ENCODE measurements at regions not wholly inside any gene's neighbourhood (a gene's known extent, or its start where the extent isn't known, plus 50 kb on each side); places are given as distances from the start of the nearest gene placed in this dataset.

DNA sequence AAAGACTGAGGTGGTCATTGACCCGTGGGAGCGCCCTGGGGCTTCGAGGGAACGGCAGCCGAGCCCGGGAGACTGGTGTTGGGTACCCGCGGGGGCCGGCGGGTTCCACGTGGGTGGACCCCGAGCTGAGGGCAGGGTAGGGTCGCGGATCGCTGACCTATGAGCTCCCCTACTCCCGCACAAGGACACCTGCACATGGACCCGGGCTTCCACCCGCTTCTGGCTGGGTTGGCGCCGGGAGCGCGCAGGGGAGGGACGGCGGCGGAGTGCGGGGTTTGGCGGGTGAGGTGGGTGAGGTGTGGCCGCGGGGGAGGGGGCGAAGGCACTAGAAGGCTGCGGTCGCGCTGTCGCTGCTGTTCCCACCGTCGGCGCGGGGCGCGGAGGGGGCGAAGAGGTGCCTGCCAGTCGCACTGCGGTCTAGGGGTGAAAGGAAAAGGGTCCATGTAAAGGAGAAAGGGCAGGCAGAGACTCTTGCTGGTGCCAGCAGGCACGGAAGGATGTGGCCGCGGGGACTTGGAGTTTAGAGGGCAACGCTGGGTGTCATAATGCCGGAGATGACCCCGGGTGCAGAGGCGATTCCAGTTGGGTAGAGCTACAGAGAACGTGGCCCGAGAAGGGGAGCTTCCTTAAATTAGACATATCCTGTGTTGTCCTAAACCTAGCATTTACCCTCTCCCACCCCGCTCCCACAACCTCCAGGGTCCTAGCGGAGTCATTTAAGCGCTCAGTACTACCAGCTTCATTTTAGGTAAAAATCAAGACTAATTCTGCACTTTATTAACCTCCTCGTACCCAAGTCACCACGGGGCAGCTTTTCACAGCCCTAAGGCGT is 245.9 kb upstream of the TOPAZ1 start:
- DNase-seq: no peak

DNA sequence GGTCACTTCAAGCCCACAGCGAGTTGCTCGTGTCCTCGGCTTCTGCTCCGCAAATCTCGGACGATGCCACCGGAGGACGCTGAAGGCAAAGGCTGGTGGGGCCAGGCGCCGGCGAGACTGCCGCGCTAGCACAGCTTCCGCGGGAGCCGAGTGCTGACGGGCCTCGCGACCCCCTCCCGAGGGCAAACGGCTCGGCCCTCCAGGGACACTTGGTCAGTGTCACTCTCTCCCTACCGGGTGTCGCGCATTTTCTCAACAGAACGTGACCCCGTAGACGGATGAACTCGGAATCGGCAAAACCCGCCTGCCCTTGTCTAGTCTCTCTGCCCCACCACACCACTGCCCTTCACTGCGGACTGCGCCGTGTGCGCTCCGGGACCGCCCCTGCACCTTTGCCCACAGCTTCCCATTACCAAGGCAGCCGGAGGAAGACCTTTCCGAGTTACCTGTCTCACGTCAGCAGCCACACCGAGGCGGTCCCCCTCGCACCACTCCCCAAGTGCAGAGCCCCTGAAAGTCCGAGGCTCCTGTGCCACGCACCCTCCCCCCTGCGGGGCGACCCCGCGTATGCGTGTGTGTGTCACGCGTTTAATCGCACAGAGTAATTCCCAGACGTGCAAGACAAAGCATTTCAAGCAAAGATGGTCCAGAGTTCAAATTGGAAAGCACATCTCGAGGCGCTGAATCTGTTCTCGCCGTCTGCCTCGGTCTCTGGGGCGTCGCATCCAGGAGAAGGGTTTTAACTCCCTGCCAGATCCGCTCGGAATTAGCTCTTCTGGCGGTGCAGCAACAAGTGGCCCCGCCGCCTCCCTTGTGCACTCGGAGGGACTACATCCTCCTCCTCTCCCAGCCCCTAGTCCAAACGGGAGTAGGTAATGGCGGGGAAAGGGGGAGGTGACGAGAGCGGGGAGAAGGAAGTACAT is 245.0 kb upstream of the TOPAZ1 start:
- no peak for DNase-seq

DNA sequence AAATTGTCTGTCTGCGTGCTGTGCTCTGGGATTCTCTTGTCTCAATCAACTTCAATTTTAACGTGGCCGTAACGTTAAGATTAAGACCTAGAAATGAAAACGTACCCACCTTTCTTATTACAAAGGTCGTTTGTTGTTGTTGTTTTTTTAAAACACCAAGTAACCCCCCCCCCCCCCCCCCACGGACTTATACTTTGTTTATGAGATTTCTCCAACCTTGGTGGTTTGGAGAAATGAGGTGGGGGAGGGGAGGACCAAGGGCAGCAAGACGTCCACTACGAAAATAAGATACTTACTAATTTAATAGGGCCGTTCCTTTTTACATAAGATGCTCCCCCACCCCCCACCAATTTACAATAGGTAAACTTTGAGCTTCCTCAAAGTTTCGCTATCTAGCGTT is 244.4 kb upstream of the TOPAZ1 start:
- no peak for DNase-seq

DNA sequence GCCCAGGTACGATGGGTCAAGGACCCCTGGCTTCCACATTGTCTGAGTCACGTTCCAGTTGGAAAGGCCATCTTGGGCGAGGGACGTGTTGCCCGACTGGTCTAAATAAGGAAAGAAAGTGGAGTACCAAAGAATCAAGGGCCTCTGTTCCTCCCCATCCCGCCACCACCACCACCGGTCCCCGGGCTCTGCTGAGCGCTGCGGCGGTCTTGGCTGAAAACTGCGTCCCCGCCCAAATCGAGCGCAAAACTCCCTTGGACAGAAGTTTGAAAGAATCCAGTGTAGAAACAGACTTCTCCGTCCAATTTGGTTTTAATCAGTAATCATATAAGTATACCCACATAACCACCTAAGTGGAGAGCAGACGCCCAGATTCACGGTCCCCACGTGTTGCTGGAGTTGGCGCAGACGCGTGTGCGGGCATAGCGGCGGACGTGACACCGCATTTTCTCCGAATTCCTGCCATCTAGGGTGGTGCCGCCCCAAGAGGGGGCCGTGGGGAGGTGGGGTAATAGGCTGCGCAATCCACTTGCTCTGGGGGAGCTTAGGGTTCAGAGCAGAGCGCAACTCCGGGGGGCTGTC is 243.8 kb upstream of the TOPAZ1 start:
- no peak for DNase-seq

- no peak for DNase-seq
These were observed 243.3 kb upstream of the TOPAZ1 start for GRCh38 chr3:43998370-43998835.

DNA sequence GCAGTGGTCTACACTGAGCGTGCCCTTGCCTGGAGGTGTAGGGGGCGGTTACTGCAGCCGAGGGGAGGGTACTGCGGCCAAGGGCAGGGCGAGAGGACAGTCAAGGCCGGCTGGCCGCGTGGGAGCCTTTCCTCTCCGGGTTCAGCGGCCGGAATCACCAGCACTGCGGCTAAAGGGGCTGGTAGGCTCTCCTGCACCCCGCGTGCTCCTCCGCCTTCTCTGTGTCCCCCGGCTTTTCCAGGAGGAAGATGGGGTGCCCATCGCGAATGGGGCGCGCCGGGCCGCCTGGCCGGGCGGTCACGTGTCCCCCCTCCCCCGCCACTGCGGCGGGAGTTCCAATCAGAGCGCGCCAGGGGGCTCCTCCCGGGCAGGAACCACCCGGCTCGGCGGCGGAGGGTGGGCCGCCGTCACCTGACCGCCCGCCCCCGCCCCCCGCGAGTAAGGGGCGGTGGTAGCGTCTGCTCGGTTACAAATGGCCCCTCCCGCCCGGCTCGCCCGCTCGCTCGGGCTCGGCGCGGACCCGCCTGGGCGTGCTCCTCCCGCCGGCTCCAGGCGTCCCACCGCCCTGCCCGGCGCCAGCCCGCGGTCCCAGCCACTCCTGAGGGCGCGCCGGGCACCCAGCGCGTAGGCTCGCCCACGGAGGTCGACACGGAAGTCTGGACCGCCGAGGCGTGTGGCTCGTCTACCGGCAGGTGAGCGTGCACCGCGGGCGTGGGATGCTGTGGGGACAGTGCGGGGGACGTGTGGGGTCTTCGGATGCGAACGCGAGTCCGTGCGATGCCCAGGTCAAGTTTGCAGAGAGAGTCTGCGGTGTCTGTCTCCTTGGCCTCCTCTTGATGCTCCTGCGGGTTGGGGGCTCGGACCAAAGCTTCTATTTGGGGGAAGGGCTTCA is 242.6 kb upstream of the TOPAZ1 start:
- DNase-seq: peak; percentile 64

GRCh38 chr3:43999728-44000319 is 241.9 kb upstream of the TOPAZ1 start:
- DNase-seq: no peak

DNA sequence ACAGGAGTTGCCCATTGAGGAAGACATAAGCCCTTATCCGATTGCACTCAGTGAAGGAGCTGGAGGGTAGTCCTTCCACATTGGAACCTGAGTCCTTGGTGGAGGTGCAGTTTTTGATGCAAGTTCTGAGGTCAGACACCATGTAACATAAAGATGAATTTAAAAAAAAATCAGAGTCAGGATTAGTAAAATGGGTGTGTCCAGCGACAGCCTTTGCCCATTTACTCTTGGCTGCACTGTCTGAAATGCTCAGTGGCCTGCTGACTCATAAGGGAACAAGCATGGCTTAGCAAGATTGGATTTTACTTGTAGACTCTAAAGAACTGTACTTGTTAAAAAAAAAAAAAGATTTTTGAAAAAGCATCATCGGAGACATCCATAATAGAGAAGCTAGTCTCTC is 241.1 kb upstream of the TOPAZ1 start:
- no peak for DNase-seq

GRCh38 chr3:44001072-44001471 is 240.6 kb upstream of the TOPAZ1 start:
- no peak for DNase-seq

- no peak for DNase-seq
These were observed 237.9 kb upstream of the TOPAZ1 start for GRCh38 chr3:44003801-44004200.

DNA sequence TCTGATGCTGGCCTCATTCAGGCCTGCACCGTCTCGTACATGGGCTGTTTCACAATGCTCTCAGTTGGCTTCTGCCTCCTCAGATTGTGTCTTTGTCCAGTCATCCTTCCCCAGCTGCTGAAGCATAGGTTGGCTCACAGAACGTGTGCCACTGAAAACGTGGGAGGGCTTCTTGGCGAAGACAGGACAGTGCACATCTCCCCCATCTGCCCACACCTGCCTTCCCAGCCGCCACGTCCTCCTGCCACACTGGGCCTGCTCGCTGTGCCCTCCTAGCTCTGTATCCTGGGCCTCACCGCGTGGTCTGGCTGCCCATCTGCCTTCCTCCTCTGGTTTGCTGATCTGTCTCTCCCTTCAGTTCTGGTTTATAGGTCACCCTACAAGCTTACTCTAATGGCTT is 230.0 kb upstream of the TOPAZ1 start:
- DNase-seq: no peak

GRCh38 chr3:44012160-44012899 is 229.4 kb upstream of the TOPAZ1 start:
- no peak for DNase-seq

- no peak for DNase-seq
These were observed 227.7 kb upstream of the TOPAZ1 start for GRCh38 chr3:44013967-44014366.

DNA sequence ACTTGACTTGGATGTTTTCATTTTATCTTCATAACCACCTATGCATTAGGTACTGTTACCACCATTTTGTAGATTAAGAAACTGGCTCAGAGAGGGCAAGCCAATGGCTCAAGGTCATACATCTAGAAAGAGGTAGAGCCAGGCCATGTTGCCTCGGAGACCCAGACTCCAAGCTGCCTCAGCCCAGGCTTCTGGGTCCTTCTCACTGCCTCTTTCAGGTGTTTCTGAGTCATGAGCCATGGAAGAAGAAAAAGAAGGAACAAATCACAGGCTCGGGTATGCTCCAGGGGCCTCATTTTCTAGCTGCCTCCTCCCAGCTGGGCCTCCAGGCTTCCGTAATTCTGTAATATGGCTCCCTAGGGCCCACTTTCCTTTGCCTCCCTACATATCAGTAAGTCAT is 226.5 kb upstream of the TOPAZ1 start:
- no peak for DNase-seq

DNA sequence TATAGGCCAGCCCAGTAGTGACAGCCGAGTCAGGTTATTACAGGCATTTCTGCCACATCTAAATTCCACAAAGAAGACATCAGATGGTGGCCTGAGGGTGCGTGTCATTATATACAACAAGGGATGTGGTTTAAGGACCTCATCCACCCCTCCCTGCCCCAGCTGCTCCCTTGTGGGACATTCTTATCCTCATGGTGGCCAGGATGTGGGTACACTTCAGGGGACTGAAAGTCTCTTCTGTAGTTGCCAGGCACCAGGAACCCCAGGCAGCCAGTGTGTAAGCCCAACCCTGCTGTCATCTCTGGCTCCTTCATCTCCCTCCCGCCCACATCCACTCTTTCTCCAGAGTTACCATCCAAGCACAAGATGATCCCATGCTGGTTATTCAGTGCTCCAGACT is 224.9 kb upstream of the TOPAZ1 start:
- no peak for DNase-seq

DNA sequence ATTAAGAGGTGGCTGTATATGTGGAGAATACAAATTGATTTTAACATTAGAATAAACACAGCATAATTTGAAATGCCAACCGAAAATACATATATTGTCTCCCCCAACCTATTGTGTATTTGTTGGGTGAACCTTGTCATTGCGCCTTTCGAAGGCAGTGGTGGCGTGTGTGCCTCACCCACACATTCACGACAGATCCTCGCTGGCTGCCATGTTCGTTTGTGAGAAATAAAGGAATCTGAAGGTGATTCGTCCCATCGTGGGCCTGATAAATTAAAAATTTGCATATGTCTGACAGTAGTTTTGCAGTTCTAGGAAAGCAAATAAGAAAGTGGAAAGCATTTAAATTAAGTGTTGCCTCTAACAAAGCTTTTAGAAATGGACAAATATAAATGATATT is 222.8 kb upstream of the TOPAZ1 start:
- no peak for DNase-seq

- no peak for DNase-seq
These were observed 221.9 kb upstream of the TOPAZ1 start for GRCh38 chr3:44019736-44020135.

DNA sequence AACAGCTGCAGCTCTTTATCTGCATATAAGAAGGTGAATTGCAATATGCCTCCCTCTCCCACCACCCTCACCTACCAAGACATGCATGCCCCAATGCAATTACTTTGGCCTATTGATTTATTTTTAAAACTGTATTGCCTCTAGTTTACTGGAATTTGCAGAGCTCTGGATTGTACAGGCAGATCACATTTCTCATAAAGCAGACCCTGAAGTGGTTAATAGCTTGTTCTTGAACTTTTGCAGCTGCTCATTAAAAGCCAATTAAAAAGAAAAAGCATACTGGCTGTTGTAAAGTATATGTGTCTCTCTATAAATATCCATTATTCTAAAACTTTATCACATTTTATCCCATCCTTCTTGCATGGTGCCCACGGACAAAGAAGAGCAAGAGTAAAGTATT is 221.5 kb upstream of the TOPAZ1 start:
- no peak for DNase-seq

DNA sequence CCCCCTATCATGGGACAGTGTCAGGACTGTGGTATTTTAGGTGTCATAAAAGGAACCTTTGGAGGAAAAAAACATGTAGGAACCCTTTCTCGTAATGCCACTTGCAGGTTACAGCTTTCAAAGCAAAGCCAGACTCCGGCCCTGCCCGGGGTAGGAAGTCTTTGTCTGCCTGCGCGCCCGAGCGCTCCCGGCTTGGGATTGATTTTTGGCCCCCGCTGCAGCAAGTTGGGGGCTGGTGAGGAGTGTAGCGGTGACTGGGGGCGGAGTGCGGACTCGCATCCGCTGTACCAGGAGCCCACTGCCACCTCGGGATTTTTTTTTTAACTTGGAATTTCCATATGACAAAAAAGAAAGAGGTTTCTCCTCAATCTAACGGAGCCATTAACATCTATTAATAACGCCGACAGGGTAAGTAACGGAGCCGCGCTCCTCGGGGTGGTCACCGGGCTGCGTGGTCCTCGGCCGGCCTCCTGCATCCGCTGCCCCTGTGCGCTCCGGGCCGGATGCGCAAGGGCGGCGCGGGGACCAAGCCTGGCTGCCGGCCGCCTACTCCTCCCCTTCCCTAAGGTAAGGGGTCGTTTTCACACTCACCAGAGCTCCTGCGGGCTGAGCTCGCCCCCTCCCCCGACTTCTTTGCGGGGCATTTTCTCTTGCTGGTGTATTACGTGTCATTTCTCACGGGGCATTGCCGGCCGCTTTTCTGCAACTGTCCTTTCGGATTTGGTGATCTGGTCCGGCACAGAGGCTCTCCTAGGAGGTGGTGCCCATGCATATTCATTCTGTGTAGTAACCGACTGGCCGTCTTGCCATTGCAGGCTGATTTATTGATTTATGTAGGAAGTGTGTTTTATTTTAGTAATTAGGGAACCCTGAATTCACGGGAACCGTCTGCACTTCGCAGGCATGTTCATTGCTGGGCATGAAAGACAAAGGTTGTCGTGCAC is 219.8 kb upstream of the TOPAZ1 start:
- DNase-seq: no peak

DNA sequence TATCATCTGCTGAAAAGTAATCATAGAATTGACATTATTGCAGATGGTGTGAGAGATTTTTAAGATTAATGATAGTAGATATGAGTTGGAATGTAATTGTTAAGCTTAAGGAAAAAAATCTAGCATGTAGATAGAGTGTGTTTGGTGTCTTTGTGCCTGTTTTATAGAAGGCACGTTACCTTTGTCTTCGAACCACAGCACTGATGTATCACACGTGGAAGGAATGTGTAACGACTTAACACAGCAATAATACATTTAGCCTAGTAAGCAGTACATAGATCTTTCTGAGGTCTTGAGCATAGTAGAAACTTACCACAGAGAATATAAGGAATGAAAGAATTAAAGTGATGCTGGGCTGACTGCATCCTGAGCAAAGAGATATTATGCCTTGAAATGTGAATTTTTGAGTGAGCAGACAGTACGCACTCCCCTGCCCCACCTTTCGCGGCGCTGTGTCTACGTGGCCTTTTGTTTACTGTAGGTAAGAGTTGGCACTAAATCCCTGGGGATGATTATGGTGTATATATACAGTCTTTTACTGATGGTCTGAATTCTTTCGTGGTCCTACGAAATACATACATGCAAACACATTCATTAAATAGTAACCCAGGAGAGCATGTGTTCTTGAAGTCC is 217.6 kb upstream of the TOPAZ1 start:
- DNase-seq: no peak

All from left hindlimb (tissue), 1 donor.